HG03066 (cell line): ENCODE measurements at regions not wholly inside any gene's neighbourhood (a gene's known extent, or its start where the extent isn't known, plus 50 kb on each side); places are given as distances from the start of the nearest gene placed in this dataset.
"Not testable (repeated sequence)": the region's sequence is repeated elsewhere in the genome, so short reads cannot be mapped to it uniquely, and the experiment has no call there.

ENCODE experiments used
- ATAC-seq: cut with Tn5 transposase; IDR thresholded peaks from one replicate; pipeline ENCODE4 v1.9.1; 2021; ENCODE audit warnings: low read depth; ENCODE audit not compliant: unreplicated experiment

DNA sequence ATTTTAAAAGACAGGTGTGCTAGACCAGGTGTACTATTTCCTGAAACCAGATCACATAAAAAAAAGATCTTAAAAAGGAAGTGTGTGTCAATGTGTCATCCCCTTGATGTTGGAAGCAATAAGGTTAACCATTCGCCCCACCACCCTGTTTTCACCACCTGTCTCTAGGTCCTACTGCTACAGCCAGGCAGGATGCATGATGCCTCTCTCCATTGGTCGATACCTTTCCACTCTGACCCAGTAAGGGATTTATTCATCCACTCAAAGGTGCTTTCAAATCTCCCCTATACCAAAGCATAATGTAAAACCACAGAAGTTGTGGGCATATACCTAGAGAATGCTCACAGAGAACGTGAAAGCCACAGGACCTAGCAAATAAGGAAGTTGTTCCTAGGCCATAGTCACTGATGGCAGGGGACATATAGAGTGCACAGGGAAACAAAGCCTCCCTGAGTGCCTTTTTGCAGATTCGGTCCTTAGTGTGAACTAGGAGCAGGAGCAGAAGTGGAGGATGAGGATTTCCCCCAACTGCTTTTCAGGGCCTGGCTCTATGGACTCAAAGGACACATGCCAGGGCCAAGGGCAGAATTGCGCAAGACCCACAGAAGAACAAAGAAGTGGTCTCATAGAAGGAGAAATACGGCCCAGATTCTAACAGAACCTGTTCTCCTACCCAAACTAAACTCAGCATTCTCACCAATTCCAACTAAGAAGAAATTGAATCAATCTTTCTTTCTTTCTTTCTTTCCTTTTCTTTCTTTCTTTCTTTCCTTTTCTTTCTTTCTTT, 631.5 kb upstream of the NRP1 start:
- no peak for ATAC-seq

DNA sequence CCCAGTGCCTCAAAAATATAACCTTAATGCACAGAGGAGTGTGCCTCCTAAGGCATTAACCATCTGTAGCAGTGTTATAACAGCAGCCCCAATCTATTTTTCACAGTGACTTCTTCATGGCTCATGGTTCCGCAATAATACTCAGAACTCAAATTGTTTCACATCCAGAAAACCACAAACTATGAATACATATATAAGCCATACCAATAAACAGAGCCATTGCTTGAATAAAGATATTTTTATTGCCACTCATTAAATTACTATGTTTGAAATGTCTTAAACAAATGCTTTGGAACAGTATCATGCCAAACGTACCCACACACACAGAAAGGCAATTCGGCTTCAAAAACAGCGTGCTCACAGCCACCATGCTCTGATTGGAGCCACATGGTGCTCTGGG, 629.3 kb upstream of the NRP1 start:
- ATAC-seq, result no peak

DNA sequence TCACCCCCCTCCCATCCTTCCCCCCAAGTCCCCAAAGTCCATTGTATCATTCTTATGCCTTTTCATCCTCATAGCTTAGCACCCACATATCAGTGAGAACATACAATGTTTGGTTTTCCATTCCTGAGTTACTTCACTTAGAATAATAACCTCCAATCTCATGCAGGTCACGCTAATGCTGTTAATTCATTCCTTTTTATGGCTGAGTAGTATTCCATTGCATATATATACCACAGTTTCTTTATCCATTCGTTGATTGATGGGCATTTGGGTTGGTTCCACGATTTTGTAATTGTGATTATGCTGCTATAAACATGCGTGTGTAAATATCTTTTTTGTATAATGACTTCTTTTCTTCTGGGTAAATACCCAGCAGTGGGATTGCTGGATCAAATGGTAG, 621.9 kb upstream of the NRP1 start:
- ATAC-seq, result not testable (repeated sequence)

DNA sequence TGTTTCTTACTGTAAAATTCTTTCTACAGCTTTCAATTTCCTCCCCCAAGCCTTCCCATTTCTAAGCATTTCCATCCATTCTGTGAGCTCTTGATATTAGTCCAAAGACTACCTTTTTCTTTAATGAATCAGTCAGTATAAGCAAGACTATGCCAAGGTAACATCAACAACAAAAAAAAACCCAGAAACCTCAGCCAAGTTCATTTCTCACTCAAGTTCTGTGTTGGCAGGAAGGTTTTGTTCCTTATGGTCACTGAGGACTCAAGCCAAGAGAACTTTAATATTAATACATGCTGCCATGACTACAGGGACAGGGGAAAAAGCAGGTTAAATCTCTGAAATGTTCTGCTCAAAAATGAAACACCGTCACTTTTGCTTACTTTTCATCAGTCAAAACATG, 621.2 kb upstream of the NRP1 start:
- no peak for ATAC-seq

DNA sequence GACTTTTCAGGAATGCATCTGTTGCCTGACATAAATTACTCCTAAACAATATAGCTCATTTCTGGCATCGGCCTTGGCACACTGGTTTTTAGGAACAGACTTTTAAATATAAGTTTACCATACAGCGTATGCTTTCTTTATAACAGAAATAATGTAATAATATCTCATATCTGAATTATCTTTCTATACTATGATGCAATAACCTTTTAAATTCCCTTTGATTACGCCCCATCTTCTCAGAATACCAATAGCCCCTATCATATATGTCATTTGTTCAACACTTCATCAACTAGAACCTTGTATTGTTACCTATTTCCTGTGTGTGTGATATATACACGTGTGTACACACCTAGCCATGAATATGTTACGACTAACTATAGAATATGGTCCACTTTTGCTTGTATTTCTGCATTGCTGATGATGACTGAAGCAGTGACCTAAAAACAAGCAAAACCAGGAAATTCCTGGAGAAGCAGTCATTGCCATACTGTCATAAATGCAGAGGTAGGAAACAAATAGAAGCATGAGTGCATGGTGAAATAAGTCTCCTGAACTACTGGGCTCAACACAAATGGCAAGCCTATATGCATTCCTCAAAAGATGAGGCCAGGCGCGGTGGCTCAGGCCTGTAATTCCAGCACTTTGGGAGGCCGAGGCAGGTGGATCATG, 618.4 kb upstream of the NRP1 start:
- ATAC-seq, result no peak

DNA sequence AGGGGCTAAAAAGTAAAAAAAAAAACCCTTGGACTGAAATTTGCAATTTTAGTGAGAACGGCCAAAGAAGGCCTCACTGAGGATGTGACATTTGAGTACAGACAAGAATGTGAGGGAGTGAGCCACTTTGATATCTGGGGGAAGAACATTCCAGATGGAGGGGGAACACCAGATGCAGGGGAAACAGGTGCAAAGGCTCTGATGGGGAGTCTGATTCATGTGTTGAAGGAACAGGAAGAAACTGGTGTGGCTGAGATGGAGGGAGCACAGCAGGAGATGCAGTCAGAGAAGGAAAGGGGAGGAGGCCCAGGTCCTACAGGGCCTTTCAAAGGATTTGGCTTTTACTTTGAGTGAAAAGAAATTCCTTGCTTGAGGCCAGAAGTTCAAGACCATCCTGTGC, 615.7 kb upstream of the NRP1 start:
- ATAC-seq, result no peak

DNA sequence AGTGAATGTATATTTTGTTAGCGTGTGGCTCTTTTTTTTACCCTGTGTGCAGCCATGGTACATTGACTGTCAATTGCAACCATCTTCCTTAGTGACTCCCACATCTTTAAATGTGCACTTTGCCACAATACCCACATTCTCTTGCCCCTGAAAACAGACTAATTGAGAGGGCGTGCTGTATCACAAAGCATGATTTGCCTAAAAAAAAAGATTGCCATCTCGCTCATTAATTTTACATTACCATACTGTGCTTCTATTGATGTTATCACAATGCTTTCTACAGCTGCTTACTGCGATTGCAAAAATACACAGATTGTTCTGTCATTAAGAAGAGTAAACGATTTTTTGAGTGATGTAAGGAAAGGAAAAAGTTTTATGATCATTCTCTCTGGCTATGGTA, 613.1 kb upstream of the NRP1 start:
- ATAC-seq, result no peak

DNA sequence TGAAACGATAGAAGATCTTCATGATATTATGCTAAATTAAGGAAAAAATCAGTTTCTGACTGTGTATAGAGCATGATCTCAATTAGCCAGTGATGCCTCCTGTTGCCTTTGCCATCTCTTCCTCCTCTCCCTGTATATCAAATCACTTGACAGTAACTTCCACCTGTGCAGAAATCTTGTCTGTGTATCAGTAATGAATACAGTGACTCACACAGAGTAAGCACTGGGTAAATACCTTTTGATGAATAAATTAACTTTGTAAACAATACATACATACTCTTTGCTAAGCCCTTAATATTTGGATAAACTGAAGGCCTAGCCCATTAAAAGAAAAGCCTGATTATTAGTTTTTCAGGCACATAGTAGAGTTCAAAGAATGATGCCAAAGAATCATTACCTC, 610.6 kb upstream of the NRP1 start:
- ATAC-seq, result no peak

DNA sequence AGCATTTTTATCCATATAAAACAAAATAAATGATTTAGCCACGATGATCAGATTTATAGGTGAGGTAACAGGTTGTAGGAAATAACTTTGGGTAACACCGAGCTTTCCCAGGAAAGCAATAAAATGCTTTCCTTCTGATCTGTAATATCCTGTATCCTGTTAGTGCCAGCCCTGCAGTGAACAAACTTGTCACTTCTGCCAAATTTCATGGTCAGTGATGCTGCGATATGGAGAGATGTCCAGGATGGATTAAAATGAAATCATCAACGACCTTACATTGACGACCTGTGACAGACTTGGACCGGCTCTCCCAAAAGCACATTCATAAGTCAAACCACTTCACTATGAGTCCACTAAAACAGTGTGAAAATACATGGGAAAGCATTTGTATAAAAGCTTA, 608.0 kb upstream of the NRP1 start:
- ATAC-seq, result no peak

DNA sequence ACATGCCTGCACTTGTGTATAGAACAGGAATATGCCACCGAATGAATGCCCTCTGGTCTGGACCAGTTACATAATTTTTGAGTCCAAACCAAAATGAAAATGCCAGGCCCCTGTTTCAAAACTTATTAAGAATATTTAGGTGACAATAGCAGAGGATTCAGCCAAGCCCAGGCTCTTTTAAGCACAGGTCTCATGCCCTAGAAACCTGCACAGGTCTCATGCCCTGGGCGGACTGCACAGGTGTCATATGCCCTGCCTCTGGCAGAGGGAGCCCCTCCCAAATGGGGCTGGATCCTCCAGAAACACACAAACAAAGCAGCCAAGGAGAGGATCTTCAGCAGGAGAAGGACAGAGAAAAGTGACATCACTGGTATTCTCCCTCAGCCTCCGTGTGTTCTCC, 605.4 kb upstream of the NRP1 start:
- ATAC-seq, result no peak

DNA sequence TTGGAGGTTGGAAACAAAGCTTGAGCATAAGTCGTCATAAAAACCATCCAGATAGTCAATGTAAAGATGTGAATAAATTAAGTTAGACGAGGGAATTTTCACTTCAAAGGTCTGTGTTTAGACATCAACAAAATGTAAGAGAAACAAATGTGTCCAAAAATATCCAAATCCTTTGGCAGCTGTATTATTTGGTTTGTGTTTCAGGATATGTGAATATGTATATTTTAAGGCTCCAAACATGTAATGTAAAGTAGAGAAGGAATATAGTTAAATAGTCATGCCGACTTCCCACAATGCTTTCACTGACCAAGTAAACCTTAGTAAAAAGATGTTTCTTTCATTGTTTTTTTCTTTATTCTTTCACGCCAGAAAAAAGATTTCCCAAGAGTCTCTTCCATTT, 604.9 kb upstream of the NRP1 start:
- no peak for ATAC-seq

DNA sequence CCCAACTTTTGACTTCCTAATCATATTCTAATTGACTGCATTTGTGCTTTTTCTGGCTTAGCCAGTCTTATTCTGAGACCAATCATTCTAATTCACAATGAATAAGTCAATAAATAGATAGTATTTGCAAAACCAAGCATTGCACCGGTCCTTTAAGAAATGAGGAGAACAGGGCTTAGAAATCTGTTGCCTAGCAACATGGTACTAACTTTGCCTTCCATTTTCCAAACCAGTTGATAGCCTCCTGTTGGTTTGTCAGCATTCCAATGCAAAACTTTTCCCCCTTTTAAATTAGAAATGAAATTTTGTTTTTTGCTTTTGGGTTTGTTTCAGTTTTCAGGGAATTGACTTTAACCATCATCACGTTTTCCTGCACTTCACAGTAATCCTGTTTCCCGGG, 603.5 kb upstream of the NRP1 start:
- ATAC-seq, result no peak

DNA sequence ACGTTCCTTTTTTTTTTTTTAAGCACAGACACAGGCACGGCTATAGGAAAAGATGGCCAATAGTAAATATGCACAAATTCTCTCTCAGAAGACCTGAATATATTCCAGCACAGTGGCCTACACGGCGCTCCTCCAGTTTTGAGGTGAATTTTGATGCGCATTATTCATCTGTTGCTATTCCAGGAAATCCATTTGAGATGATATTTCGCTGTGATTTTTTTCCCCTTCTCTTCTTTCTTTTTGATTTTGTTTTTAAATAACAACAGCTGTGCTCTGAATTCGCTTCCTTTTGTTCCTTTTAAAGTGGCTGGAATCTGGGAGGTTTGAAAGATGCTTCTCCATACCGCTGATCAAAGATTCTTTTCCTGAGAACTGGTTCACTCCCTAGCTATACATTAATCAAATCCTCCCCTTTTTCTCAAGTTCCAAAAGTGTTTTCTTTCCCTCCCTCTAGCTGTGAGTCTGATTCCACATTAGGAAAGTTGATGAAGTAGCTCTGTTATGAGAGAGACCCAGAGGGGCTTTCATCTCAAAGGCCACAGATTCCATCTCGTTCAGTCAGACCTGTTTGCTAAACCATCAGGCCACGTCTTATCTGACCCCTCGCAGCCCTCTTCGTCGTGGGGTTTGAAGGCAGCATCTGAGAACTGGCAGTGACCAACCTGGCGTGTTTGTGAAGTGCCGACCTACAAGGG, 602.7 kb upstream of the NRP1 start:
- ATAC-seq, result no peak

DNA sequence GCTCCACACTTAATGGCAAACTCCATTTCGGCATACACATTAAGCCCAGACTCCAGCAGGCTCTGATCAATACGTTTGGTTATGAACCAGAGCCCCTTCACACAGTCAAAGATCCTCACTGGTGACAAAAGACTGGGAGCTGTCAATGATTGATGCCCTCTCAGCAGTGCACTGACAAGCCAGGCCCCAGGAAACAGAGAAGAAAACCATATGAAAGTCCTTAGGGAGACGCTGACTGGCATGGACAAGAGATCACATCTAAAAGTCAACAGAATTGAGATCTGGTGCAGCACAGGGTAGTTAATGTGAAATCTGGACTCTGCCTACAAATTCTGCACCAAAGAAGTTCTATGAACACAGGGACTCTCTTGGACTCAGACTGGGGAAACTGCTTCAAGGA, 600.9 kb upstream of the NRP1 start:
- no peak for ATAC-seq

DNA sequence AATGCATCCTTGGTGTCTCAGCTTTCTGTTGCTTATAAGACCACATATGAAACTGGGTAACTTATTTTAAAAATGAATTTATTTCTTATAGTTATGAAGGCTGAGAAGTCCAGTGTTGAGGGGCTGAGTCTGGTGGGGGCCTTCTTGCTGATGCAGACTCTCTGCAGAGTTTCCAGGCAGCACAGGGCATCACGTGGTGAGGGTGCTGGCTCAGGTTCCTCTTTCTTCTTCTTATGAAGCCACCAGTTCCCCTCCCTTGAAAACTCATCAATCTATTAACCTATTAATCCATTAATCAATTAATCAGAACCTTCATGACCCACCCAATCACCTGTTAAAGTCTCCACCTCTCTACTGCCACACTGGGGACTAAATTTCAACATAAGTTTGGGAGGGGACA, 595.6 kb upstream of the NRP1 start:
- ATAC-seq, result no peak

DNA sequence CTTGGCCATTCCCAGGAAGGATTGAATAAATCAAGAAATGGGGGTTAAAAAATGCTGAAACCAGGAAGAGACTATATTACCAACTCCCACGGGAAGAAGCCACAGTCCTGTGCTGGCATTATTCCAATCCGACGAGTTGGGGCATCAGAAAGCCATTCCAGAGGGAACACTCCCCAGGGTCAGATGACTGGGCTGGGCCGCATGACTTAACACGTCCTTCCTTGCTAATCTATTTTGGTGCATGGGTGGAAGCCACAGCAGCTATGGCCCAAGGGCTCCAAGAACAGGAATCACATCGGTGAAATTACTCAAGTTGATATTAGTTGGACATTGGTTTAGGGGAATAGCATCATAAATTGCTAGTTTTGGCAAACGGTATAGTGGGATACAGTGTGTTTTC, 592.9 kb upstream of the NRP1 start:
- no peak for ATAC-seq

DNA sequence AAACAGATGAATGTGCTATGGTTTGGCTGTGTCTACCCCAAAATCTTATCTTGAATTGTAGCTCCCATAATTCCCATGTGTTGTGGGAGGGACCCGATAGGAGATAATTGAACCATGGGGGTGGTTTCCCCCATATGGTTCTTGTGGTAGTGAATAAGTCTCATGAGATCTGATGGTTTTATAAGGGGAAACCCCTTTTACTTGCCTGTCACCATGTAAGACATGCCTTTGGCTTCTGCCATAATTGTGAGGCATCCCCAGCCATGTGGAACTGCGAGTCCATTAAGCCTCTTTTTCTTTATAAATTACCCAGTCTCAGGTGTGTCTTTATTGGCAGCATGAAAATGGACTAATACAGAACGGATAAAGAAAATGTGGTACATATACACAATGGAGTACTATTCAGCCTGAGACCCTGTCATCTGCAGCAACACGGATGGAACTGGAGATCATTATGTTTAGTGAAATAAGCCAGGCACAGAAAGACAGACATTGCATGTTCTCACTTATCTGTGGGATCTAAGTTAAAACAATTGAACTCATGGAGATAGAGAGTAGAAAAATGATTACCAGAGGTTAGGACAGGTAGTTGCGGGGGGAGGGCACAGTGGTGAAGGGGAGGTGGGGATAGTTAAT, 587.6 kb upstream of the NRP1 start:
- no peak for ATAC-seq

DNA sequence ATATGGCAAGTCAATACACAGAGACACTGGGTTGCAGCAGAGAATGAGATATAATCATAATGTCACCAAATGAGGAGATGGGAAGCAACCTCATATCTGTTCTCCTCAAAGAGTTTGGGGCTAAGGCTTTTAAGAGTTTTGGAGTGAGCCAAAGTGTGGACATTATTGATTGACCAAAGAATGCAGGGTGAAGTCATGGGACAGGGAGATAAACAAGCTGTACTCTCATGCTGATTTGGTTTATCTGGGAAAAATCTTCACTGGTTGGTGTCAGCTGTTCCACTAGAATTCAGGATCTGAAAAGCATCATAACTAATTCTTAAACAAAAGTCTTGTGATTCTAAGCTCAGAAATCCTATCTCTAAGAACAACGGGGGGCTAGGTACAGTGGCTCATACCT, 585.9 kb upstream of the NRP1 start:
- no peak for ATAC-seq

DNA sequence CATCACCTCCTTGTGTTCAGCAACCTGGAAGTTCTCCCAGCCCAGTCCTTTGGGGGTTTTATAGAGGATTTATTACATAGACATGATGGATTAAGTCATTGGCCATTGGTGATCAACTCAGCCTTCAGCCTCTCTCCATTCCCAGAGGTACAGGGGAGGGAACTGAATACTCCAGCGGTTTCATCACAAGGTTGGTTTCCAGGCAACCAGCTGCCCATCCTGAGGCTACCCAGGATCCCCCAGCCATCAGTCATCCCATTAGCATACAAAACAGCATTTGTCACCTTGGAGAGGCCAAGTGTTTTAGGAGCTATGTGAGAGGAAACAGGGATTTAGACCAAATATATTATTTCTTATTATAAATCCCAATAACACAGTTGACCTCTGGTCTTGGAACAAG, 584.8 kb upstream of the NRP1 start:
- ATAC-seq, result no peak

DNA sequence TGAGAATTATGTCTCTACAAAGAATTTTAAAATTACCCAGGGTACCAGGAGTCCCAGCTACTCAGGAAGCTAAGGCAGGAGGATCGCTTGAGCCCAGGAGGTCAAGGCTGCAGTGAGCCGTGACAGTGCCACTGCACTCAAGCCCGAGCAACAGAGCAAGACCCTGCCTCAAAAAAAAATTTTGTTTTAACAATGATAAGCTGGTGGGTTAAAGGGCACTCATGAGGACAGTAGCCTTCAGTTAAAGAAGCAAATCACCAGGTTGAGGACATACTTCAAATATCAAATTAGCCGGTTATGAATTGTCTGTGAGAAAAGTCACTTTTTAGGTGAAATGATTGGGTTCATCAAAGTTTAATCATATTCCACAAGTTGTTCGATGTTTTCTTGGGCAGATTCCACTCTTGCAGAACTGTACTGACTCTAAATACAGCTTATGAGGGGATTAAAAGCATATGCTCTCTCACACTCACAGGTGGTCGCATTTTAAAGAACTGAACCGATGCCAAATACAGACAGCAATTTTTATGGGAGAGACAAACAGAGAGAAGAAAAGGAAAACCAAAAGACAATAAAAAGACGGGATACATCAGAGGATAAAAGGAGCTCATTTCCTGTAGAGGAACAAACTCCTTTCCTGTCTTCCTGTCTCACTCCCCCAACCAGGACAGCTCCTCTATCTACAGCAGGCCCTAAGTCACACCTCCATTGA, 582.8 kb upstream of the NRP1 start:
- ATAC-seq, result no peak

DNA sequence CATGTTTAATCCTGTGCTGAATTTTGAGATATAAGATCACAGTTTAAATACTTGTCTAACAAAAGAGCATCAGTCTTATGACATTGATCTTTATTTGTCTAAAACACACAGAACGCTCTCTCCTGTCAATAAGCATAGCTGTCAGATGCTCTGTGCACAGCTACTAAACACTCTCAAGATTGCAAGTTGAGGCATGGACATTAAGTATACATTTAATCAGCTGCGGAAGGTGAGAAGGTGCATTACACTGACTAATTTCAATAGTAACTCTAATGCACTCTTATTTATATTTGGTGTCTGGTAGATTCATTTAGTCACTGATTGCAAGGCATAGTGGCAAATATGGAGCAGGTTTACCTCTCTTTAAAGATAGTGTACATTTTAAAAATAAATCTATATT, 580.3 kb upstream of the NRP1 start:
- no peak for ATAC-seq
